K562 (cell line): ENCODE measurements at regions not wholly inside any gene's neighbourhood (a gene's known extent, or its start where the extent isn't known, plus 50 kb on each side); places are given as distances from the start of the nearest gene placed in this dataset.

Source experiments
- ATF4 ChIP-seq: fragments of 450-650 bp; formaldehyde crosslinking; IDR thresholded peaks from 2 replicates; pipeline ENCODE4 v1.4.0; 2022; ENCODE audit warnings: mild to moderate bottlenecking, moderate library complexity
- HNRNPUL1 ChIP-seq: fragments of 200-400 bp; formaldehyde crosslinking; IDR thresholded peaks from 2 replicates; pipeline ENCODE4 v1.6.1; 2017; ENCODE audit warnings: low read length
- JUN ChIP-seq, 2 experiments: sonication (generic) in 1 of 2; formaldehyde crosslinking in 1 of 2; IDR thresholded peaks; 2 replicates each; pipeline versions ENCODE4 v1.6.1 to v1.8.0; 2012 to 2022; ENCODE audit warnings: borderline replicate concordance in 2 of 2, mild to moderate bottlenecking in 2 of 2, improper control_type of control experiment in 1 of 2, low read depth in 1 of 2, low read length in 1 of 2, missing genetic modification reagents in 1 of 2
- KDM1A ChIP-seq, 2 experiments: fragments of 450-650 bp; IDR thresholded peaks; 2 replicates each; pipeline ENCODE4 v1.6.1; 2016; ENCODE audit warnings: mild to moderate bottlenecking in 2 of 2
- POLR2AphosphoS5 ChIP-seq: IDR thresholded peaks from 2 replicates; pipeline ENCODE4 v1.6.1; 2011; ENCODE audit warnings: mild to moderate bottlenecking, low read depth, low read length, moderate library complexity; ENCODE audit not compliant: control insufficient read depth, insufficient read depth
- SFPQ ChIP-seq: fragments of 200-400 bp; formaldehyde crosslinking; IDR thresholded peaks from 2 replicates; pipeline ENCODE4 v1.6.1; 2017; ENCODE audit warnings: mild to moderate bottlenecking, low read depth, low read length, moderate library complexity
- SMARCE1 ChIP-seq: fragments of 450-650 bp; IDR thresholded peaks from 2 replicates; pipeline ENCODE4 v1.7.1; 2016; ENCODE audit warnings: mild to moderate bottlenecking
- TEAD2 ChIP-seq: fragments of 450-650 bp; IDR thresholded peaks from 2 replicates; pipeline ENCODE4 v1.6.1; 2016; ENCODE audit warnings: missing genetic modification characterization, control low read depth, missing compliant biosample characterization

- TF ChIP-seq JUN (IDR thresholded peaks at IDR 0.05; ENCODE audit: borderline replicate concordance, low read depth, low read length) (no peak), JUN (CRISPR knock-in tag; IDR thresholded peaks at IDR 0.05; ENCODE audit: borderline replicate concordance) (no peak), HNRNPUL1 (no peak), SFPQ (no peak), KDM1A (IDR thresholded peaks at IDR 0.05) (no peak), SMARCE1 (no peak), ATF4 (CRISPR knock-in tag) (no peak), TEAD2 (tag) (no peak), POLR2AphosphoS5 (no peak)
Observed at GRCh38 chr13:66207610-66208009, 1022.5 kb downstream of the PCDH9 start.
